Stimulated activated CD8-positive, alpha-beta memory T cell treated with anti-CD3 and anti-CD28 coated beads, Interleukin-4, amount 100 ng/mL, for 24 hours (primary cell): ENCODE measurements at regions not wholly inside any gene's neighbourhood (a gene's known extent, or its start where the extent isn't known, plus 50 kb on each side); places are given as distances from the start of the nearest gene placed in this dataset.

ENCODE experiments used
- DNase-seq: peaks from one replicate; pipeline ENCODE4 v3.0.0-alpha.2; 2020; ENCODE audit warnings: low read depth

DNA sequence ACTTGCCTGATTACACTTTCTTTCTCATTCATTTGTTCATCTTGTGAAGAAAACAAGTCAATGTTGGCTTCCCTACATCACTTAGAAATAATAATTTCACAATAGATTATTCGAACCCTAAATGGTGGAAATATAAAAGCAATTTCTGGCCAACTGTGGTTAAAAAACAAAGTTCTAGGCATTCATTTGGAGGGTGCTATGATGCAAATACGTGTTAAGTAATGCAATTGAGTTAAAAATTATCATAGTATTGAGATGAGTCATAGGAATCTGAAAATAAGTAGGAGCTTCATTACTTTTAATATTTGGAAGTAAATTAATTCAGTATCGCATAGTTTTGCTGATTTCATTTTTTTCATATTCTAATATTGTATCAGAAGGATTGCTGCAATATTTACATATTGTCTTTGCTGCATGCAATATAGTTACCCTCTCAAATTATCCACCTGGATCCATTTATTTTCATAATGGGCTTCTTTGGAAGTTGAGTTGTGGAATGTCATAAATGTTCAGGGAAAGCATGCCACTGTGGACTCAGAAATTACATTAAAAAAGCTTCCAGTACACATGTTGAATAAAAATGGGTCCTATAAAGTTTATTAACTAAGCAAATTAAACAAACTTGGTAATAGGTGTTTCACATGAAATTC is 647.7 kb upstream of the WWC1 start:
- no peak for DNase-seq

DNA sequence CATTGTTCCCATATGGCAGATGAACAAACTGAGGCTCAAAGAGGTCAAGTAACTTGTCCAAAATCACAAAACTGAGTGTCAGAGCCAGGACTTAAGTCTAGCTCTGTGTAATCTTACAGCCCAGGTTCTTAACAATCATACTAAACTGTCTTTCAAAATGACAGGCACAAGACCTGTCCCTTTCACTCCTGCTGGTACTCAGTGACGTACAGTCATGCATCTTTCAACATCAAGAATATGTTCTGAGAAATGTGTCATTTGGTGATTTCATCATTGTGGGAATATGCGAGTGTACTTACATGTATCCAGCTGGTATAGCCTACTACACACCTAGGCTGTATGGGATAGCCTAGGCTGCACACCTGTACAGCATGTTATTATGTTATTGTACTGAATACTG is 646.8 kb upstream of the WWC1 start:
- DNase-seq: no peak

DNA sequence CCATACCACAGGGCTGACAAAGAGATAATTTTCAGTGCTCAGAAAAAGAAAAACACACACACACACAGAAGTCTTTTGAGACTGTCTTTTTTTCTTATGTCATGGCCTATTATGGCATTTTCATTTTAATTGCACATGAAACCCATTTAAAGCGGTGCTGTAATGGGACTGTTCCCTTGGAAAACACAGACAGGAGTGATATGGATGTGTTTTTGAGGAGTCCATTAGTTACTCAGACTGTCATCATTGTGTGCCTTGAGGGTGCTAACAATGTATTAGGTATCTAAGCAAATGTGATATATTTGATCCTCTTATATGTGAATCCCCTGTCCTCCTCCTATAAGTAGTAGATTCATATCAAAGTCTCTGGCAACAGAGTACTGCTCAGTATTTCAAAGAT is 642.0 kb upstream of the WWC1 start:
- no peak for DNase-seq

DNA sequence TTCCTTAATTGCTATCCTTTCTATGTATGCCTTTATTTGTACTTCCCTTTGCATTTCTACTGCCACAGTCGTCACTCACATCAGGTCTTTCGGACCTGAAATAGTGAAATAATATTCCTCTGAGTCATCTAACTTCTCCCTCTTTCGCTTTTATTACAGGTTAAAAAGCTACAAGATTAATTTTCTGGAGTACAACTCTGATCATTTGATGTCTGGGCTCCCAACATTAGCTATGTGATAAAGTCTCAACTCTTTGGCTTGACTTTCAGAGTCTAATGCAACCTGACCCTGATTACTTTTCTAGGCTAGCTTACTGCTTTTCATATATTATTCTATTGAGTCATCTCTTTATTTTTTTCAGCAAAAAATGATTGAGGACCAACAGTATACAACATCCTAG is 638.8 kb upstream of the WWC1 start:
- DNase-seq: no peak

DNA sequence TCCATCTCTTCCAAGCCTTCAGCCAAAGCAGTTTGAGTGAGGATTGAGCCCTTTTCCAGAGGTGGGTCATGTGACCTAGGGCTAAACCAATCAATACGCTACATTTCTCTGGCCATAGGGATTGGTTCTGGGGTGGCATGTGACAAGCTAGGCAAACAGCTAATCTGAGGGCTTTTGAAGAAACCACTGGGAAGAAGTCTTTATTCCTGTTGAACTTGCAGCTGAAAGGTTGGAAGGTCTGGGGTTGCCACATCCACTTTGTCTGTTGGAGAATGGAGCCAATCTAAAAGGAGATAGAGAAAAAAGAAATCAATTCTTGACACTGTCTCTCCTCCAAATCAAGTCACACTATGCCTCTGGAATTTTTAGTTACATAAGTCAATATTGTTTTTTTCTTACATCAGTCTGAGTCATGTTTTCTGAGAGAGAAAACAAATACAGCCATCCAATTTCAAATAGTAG is 637.8 kb upstream of the WWC1 start:
- DNase-seq: no peak

DNA sequence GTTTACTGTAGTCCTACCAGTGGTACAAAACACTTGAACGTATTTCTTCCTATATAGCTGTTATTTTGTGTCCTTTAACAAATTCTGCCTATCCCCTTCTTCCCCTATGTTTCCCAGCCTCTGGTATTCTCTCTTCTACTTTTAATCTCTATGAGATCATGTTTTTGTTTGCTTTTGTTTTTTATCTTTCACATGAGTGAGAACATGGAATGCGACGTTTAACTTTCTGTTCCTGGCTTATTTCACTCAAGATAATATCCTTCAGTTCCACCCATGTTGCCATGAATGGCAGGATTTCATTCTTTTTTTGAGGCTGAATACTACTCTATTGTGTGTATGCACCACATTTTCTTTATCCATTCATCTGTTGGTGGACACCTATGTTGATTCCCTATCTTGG is 634.4 kb upstream of the WWC1 start:
- DNase-seq: no peak

DNA sequence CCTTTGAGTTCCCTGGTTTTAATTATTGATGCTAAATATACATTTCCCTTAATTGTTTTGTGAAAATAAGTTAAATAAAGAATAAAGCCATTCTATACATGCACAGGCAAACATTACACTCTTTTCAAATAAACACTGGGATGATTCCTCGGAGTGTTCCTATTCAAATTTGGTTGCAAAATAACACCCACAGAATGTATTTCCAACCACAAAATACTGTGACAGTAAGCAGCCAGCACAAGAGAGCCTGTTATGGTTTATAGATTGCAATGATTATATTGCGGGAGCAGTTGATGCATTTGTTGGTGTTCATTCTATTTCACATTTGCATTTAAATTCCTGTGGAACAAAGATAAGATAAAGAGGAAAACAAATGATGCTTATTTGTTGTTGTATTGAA is 632.6 kb upstream of the WWC1 start:
- DNase-seq: no peak

DNA sequence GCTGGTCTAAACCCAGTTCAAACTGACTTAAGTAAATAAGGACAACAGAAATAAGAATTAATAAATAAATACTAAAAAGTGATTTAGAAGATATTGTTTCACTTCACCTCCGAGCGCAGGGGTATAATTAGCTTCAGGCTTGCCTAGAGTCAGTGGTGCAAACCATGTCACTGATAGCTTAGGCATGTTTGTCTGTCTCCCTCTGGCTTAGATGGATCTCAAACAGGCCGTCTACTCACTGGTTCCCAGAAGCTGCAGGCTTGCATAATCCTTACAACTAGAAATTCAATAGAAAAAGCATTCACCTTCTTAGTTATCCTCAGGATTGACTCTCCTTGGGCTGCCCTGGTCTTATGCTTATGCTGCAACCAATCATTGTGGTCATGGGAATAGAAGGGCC is 629.8 kb upstream of the WWC1 start:
- DNase-seq: no peak

DNA sequence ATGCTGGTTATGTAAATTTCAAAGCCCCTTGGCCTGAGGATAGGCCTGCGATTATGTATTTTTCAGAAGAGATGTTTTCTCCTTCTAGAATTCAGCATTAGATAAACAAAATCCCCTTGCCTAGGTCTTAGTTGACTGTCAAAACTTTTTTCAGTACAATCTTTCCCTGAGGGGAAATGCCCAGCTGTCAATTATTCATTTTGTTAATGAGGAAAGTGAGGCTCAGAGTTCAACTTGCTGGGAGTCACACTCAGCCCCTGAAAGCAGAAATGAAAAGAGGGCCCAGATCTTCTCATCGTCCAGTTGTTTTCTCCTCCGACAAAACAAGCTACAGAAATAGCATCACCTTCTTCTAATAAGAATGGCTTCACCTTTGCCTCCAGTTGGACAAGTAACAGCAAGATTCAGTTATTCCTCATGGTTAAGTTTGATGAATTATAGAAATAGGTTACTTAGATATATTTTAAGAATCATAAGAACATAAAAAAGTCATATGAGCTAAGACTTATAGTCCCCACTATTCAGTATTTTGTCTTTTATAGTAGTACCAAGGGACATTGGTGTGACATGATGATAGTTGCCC is 627.1 kb upstream of the WWC1 start:
- no peak for DNase-seq

DNA sequence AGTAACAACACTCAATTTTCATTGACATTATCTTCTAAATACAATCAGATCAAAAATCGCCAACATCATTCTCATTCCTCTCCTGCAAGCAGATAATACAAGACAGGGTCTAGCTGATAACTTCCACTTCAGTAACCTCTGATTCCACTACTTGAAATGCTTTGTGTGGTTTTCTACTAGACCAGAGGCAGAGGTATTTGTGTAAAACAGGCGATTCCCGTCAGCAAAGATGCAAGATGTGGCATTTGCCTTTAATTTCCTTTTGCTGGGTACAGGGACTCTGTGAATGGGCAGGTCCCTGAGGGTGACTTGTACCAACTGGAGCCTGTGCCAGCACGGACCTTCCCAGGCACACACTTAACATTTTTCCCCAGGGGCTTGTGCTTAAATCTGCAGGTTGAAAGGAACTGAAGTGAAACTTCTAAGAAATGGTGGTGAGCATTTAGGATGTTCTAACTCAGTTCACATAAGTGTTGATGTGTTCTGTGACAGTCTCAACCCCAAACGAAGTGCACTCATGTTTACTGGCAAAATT is 625.5 kb upstream of the WWC1 start:
- DNase-seq: no peak

DNA sequence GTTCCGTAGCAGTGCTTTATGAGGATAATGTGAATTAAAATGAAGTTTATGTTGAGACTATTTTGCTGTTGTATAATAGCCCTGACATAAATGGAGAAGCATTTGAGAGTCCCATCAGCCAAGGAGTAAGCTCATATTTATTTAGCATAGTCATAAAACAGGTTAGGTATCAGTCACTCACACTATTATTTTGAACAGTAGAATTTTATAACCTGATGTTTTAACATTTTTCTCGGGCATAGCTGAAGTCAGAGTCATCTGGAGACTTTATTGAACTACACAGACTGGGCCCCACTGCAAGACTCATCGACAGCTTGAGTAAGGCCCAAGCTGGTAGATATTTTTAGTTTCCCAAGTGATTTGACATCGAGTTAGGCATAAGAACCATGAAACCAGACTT is 620.3 kb upstream of the WWC1 start:
- no peak for DNase-seq

DNA sequence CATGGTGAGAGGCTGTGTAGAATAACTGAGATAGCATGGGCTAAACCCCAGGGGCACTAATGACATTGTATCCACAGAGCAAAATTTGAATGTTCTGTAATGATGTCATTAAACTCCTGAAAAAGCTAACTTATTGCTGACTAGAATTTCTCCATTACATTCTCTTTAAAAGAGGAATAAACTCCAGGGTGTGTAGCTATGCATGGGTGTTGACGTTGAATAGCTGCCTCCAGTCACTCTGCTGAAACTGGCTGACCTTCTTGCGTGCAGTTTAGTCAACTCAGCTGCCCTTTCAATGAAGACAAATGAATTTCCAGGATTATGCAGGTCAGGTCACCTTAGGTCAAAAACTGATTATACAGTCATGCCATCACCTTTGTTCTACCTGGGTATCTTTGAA is 617.5 kb upstream of the WWC1 start:
- DNase-seq: no peak

DNA sequence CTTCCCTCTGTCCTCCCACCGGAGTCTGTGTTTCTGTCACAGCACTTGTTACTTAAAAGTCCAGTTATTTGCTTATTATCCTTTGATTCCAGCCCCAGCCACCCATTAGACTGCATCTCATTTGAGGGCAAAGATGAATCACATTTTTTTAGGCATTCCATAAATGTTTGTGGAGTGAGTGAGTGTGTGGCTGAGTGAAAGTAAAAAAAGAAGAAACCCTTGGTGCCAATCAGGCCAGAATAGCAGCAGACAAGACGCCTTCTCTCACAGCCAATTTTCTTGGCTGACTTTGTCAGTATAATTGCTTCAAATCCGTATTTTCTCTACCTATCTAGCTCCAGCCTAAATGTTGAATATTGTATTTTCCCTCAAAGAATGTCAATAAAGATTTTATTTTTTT is 613.0 kb upstream of the WWC1 start:
- DNase-seq: no peak

DNA sequence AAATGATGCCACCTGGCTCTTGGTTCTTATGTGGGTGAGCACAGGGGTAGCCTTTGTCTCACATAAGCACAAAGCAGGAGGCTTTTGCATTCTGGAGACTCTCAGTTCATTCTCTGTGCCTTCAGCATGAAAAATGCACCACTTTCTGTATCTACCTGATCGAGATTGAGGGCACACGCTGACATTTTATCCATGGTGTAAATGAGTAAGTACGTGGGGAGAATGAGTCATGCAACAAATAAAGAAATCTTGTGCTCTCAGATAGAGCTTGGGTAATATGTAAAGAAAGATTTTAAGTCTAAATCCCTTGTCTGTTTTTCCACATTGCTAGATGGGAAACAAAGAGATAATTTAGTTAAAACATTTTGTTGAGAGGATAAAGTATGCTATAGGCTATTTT is 607.2 kb upstream of the WWC1 start:
- no peak for DNase-seq

DNA sequence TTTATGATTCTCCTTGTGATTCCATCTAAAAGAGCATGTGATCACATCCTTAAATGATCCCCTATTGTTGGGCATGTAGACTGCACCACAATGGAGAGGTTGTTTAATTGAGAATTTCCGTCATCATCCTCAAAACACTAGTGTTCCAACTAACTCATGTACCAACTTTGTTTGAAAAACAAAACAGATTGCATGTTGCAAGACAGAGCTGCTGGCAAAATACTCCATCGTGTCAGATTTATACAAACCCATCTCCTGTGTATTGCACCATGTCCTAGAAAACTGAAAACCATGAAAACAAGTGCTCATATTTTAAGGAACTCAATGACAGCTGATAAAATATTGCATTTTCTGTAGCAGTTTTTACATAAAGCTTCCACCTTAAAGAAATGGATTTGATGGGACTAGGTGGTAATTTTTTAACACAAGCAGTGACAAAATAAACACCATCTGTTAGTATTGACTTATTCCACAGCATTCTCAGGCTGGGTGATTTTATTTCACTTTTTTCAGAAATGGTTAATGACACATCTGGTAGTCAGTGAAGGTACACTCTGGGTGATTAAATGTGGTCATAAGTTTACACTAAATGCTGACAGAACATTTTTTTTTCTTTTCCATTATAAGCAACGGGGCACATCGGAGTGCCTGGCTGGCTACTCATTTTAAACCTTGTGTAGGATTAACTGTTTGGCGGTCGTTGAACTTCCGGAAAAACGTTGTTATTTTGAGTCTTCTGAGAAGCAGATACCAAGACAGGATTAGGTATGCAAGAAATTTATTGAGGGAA is 602.9 kb upstream of the WWC1 start:
- no peak for DNase-seq

DNA sequence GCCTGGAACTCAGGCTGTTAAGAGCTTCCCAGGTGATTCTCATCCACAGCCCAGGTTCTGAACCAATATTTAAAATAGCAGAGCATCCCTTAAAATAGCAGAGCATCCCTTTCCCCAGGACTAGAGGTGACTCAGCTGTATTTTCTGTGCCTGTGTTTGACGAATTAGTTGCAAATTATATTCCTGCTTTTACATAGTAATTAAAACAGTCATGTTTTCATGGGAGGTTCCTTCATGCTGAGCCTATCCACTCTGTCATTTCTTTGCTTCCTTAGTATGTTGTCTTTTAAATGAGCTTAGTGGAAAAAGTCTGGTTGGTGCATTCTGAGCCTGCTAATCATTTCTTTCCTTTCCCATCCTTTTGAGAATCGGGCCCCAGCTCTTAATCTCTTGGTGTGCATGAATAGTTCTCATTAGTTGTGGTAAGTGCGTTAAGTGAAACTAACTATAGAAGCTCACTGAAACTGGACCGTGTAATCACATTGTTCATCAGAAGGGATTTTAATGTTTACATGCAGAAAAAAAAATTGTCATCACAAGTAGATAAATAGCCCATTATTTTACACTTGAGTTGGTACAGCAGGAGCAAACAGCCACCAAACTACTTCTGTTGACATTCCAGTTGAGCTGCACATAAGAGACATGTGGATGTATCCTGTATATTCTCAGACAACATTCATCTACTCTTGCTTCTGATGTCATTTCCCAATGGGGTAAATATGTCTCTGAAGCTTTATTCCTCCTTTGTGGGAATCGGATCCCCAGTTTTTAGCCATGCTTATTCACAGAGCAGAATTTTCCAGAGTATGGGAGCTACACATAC is 596.9 kb upstream of the WWC1 start:
- DNase-seq: no peak

DNA sequence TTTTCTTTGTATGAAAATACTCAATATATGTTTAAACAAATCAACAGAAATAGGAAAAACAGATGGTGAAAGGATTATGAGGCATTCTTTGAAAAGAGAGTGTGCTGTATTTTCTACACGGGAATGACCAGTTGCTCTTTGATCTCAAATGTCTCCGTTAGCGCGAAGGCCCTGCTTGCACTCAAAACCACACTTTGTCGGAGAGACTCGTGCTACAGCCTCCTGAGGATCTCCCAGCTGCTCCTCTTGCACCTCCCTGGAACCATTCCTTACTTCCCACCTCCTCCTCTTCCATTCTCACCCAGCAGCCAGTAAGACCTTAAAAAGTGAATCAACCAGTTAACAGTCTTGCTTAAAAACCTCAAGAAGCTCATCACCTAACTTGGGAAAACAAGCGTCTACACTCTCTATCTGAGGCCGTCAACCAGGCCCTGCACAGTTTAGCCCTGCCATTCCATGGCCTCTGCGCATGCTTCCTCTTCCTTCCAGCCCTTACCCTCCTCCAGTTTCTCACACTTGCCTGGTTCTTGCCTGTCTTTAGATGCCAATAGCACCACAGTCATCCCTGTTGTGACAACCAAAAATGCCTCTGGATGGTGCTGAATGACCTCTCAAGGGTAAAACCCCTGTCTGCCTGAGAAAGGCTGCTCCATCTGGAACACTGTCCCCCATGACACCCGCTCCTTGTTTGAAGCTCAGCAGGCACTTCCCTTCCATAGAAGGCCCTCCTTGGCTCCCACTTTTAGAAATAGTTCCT is 594.7 kb upstream of the WWC1 start:
- DNase-seq: no peak

DNA sequence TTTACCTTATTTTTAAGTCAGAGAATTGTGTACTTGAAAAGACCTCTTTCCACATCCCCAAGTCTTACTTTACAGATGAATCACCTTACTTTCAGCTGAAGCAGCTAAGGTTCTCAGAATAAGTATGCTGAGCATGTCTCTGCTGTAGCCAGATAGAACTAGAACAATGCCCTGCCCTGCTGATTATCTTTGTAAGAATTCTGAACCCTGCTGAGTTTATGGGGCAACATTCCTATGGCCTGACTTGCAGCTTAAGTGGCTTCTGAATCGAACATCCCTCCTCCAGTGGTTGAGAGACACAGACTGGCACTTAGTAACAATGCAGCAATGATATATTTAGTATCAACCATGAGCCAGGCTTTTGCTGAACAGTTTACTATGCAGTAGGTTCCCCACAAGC is 592.0 kb upstream of the WWC1 start:
- DNase-seq: no peak

DNA sequence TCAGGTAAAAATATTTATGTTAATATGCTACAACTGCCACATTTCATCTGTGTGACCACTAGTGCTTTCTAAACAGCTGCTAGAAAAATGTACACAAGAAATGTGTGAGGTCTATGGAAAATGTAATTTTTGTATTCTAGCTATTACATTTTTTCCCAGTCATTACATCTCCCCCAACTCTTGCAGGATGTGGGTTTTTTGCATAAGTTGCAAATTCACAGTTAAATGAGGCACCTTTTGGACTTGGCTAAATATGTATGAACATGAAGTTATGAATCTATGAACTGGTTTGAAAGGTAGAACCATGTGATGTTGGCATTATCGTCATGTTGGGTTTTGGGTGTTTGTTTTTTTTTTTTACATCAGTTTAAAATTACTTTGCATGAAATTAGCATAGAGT is 590.4 kb upstream of the WWC1 start:
- no peak for DNase-seq

DNA sequence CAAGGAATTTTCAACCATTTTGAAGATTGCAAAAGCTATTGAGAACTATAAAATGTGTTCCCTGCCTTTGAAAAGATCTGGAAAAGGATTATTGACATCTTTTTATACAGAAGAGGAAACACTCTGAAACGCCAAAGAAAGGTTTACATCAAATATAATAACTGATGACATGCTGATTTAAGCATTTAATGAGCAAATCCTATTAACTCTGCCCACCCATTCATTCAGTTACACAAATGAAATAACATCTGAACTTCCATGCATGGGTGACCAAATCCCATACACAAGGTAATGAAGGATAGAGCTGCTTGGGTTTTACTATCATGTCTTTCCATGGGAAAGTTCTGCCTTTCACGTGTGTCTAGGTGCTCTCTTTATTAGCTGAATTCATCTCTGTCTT is 589.4 kb upstream of the WWC1 start:
- no peak for DNase-seq

DNA sequence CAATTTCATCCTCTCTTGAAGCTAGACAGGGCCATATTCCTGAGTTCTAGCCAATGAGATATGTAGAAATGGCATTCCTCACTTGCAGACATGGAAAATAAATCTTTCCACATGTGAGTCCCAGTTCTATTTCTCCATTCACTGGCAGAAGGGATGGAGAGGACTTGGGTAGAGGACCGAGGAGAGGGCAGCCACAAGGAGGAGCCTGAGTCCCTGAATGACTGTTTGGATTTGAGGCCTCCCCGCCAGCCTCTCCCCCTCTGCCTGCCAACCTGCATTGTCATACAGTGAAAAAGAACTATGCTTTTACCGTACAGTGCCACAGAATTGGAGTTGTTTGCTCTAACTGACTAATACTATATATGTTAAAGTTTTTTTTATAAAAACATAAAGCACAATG is 583.0 kb upstream of the WWC1 start:
- DNase-seq: no peak

DNA sequence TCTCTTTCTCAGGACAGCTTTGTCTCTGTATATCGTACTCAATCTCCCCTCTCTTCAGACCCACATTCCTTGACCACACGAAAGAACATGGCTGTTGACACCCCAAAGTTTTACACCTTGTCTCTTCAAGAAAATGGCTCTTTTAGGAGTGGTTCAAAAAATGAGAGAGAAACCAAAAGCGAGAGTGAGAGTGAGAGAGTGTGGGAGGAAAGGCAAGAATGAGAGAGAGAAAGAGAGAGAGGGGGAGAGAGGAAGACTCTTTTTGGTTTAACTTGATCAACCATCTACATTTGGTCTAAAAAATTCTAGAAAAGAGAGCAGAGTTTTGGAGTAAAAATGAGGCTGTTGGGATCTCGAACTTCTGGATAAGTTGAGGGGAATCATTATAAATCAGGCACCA is 581.8 kb upstream of the WWC1 start:
- DNase-seq: no peak
